Aorta (tissue), 5 donors: ENCODE measurements at regions not wholly inside any gene's neighbourhood (a gene's known extent, or its start where the extent isn't known, plus 50 kb on each side); places are given as distances from the start of the nearest gene placed in this dataset.
"Not testable (repeated sequence)": the region's sequence is repeated elsewhere in the genome, so short reads cannot be mapped to it uniquely, and the experiment has no call there.

ENCODE experiments used
- ATAC-seq: fragments of 200-7000 bp; cut with Tn5 transposase; one replicate; pipeline ENCODE4 v1.9.1; 2022; ENCODE audit warnings: moderate library complexity; ENCODE audit not compliant: low FRiP score
- DNase-seq, 2 donors: peaks; one replicate each; pipeline ENCODE4 v3.0.0-alpha.2; 2020
- H3K27ac ChIP-seq, 2 donors: one replicate each; pipeline ENCODE4 v1.5.1; 2013; ENCODE audit warnings: low read length in 2 of 2, mild to moderate bottlenecking in 2 of 2, moderate library complexity in 2 of 2, control low read depth in 1 of 2, inconsistent platforms in 1 of 2, low read depth in 1 of 2
- H3K27me3 ChIP-seq, 2 donors: one replicate each; pipeline ENCODE4 v1.6.1; 2013; ENCODE audit warnings: control low read depth in 1 of 2, low read length in 1 of 2, mild to moderate bottlenecking in 1 of 2, moderate library complexity in 1 of 2; ENCODE audit not compliant: insufficient read depth in 2 of 2, control insufficient read depth in 1 of 2
- H3K36me3 ChIP-seq, 2 donors: one replicate each; pipeline ENCODE4 v1.6.1; 2013; ENCODE audit warnings: control low read depth in 1 of 2, low read length in 1 of 2, mild to moderate bottlenecking in 1 of 2; ENCODE audit not compliant: insufficient read depth in 2 of 2, control insufficient read depth in 1 of 2
- H3K4me1 ChIP-seq, 2 donors: one replicate each; pipeline ENCODE4 v1.6.1; 2013; ENCODE audit warnings: low read length in 2 of 2, control low read depth in 1 of 2, mild to moderate bottlenecking in 1 of 2, moderate library complexity in 1 of 2; ENCODE audit not compliant: insufficient read depth in 2 of 2, control insufficient read depth in 1 of 2
- H3K4me3 ChIP-seq, 2 donors: one replicate each; pipeline ENCODE4 v1.5.1; 2013; ENCODE audit warnings: low read length in 2 of 2, control low read depth in 1 of 2, mild to moderate bottlenecking in 1 of 2
- H3K9me3 ChIP-seq: one replicate; pipeline ENCODE4 v1.6.1; 2013; ENCODE audit warnings: mild to moderate bottlenecking, low read length; ENCODE audit not compliant: control insufficient read depth
- WGBS, 2 donors: extraction: QIAGEN DNeasy Blood & Tissue Kit; methylation state at CpG; one replicate each; pipeline ENCODE4 v1.1.7; 2013; 5-methylcytosine and 5-hydroxymethylcytosine counted together
- intact Hi-C, 2 donors: fragments of 100-400 bp; cut with DNase I; formaldehyde crosslinking; loops; one replicate each; pipeline versions ENCODE4 v1.14.2 to v1.15.0; 2022
- donor health status: healthy with polysubstance abuse.
- donor health status: Bipolar disorder and iron deficiency.
- donor health status: DM: no; HTN: no; CAD: no.
- donor health status: DM: no; HTN: no; CAD: no.
- donor health status: DM: yes; HTN: yes; CAD: no.

GRCh38 chr1:190812996-190813395, 335.3 kb upstream of the BRINP3 start:
- Histone ChIP-seq H3K27me3 (no peaks in the 10 kb centered on the region), H3K36me3 (no peaks in the 10 kb centered on the region), H3K9me3 (no peaks in the 10 kb centered on the region), H3K27ac (no peak overlapping the region), H3K4me1 (no peaks in the 10 kb centered on the region), H3K4me3 (no peak overlapping the region)
- DNase-seq (no peak), ATAC-seq (no peak)
- WGBS, 2 donors = 84 to 87% methylated on average over 2 of the region's 2 CpGs
- intact Hi-C loops = no loop called here

- Histone ChIP-seq H3K27ac (no peak overlapping the region), H3K4me1 (no peaks in the 10 kb centered on the region), H3K4me3 (no peak overlapping the region), H3K36me3 (no peaks in the 10 kb centered on the region), H3K9me3 (no peaks in the 10 kb centered on the region), H3K27me3 (no peaks in the 10 kb centered on the region)
- DNase-seq (no peak), ATAC-seq (no peak)
- intact Hi-C loops = no loop called here
These were observed 354.8 kb upstream of the BRINP3 start for GRCh38 chr1:190832511-190832910.

- intact Hi-C loops = no loop called here
- no peaks in the 10 kb centered on the region for H3K27me3 ChIP-seq
- no peaks in the 10 kb centered on the region for H3K9me3 ChIP-seq
- no peak overlapping the region for H3K27ac ChIP-seq
- WGBS, 2 donors = 82 to 83% methylated on average over 4 of the region's 4 CpGs
- ATAC-seq = no peak
- DNase-seq = no peak
- H3K4me3 ChIP-seq = no peak overlapping the region
- no peaks in the 10 kb centered on the region for H3K4me1 ChIP-seq
- H3K36me3 ChIP-seq = no peaks in the 10 kb centered on the region
These were observed 358.0 kb upstream of the BRINP3 start for GRCh38 chr1:190835658-190836057.

- H3K4me1 ChIP-seq, H3K9me3 ChIP-seq, intact Hi-C loops, DNase-seq, H3K4me3 ChIP-seq, H3K36me3 ChIP-seq, ATAC-seq, H3K27me3 ChIP-seq, H3K27ac ChIP-seq: not testable (repeated sequence)
- WGBS, 2 donors = 91 to 92% methylated on average over 21 of the region's 21 CpGs
These were observed 359.5 kb upstream of the BRINP3 start for GRCh38 chr1:190837200-190837599.

- H3K27ac ChIP-seq = no peak overlapping the region
- no peak overlapping the region for H3K4me3 ChIP-seq
- no peaks in the 10 kb centered on the region for H3K36me3 ChIP-seq
- ATAC-seq = no peak
- no peak for DNase-seq
- H3K4me1 ChIP-seq = no peaks in the 10 kb centered on the region
- WGBS, 2 donors = 55 to 56% methylated on average over 3 of the region's 3 CpGs
- intact Hi-C loops = no loop called here
- H3K27me3 ChIP-seq = no peaks in the 10 kb centered on the region
- H3K9me3 ChIP-seq = no peaks in the 10 kb centered on the region
These were observed 360.2 kb upstream of the BRINP3 start for GRCh38 chr1:190837888-190838287.

GRCh38 chr1:190847166-190847565, 369.5 kb upstream of the BRINP3 start:
- H3K4me1 ChIP-seq = no peaks in the 10 kb centered on the region
- H3K9me3 ChIP-seq = no peaks in the 10 kb centered on the region
- intact Hi-C loops = no loop called here
- DNase-seq (no peak), ATAC-seq (no peak)
- no peaks in the 10 kb centered on the region for H3K36me3 ChIP-seq
- WGBS, 2 donors = 89 to 90% methylated on average over 4 of the region's 4 CpGs
- H3K27me3 ChIP-seq = no peaks in the 10 kb centered on the region
- H3K4me3 ChIP-seq = no peak overlapping the region
- H3K27ac ChIP-seq = no peak overlapping the region

- H3K36me3 ChIP-seq = no peaks in the 10 kb centered on the region
- no peaks in the 10 kb centered on the region for H3K4me1 ChIP-seq
- no peak for DNase-seq
- H3K9me3 ChIP-seq = no peaks in the 10 kb centered on the region
- 14 to 28% methylated on average over 4 of the region's 4 CpGs for WGBS, 2 donors
- no peak overlapping the region for H3K4me3 ChIP-seq
- intact Hi-C loops = no loop called here
- no peaks in the 10 kb centered on the region for H3K27me3 ChIP-seq
- no peak for ATAC-seq
- no peak overlapping the region for H3K27ac ChIP-seq
These were observed 371.7 kb upstream of the BRINP3 start for GRCh38 chr1:190849346-190849745.

GRCh38 chr1:190852611-190853010, 374.9 kb upstream of the BRINP3 start:
- ATAC-seq (no peak), DNase-seq (no peak)
- WGBS, 2 donors = 93 to 95% methylated on average over 2 of the region's 2 CpGs
- no peaks in the 10 kb centered on the region for H3K27me3 ChIP-seq
- no peak overlapping the region for H3K27ac ChIP-seq
- no peaks in the 10 kb centered on the region for H3K4me1 ChIP-seq
- intact Hi-C loops = no loop called here
- H3K4me3 ChIP-seq = no peak overlapping the region
- H3K36me3 ChIP-seq = no peaks in the 10 kb centered on the region
- H3K9me3 ChIP-seq = no peaks in the 10 kb centered on the region

GRCh38 chr1:190858140-190858539, 380.5 kb upstream of the BRINP3 start:
- no peaks in the 10 kb centered on the region for H3K27me3 ChIP-seq
- DNase-seq (no peak), ATAC-seq (no peak)
- WGBS, 2 donors = 90 to 96% methylated on average over 2 of the region's 2 CpGs
- H3K4me1 ChIP-seq = no peaks in the 10 kb centered on the region
- no peaks in the 10 kb centered on the region for H3K9me3 ChIP-seq
- intact Hi-C loops = no loop called here
- no peak overlapping the region for H3K4me3 ChIP-seq
- H3K27ac ChIP-seq = no peak overlapping the region
- H3K36me3 ChIP-seq = no peaks in the 10 kb centered on the region
